Liver (tissue), 8 donors: ENCODE measurements at regions not wholly inside any gene's neighbourhood (a gene's known extent, or its start where the extent isn't known, plus 50 kb on each side); places are given as distances from the start of the nearest gene placed in this dataset.

Experiments
- DNase-seq: peaks from one replicate; pipeline ENCODE4 v3.0.0-alpha.2; 2017; ENCODE audit warnings: low spot score
- H3K27ac ChIP-seq, 2 donors: one replicate each; pipeline ENCODE4 v1.7.0; 2013; ENCODE audit warnings: inconsistent platforms in 2 of 2, low read length in 2 of 2, control low read depth in 1 of 2, low read depth in 1 of 2, mild to moderate bottlenecking in 1 of 2
- H3K27me3 ChIP-seq, 4 donors: one replicate each; pipeline versions ENCODE4 v1.6.1 to v1.7.0; 2013; ENCODE audit warnings: low read length in 3 of 4, inconsistent platforms in 1 of 4, mild to moderate bottlenecking in 1 of 4, moderate library complexity in 1 of 4; ENCODE audit not compliant: control insufficient read depth in 4 of 4, insufficient read depth in 4 of 4
- H3K36me3 ChIP-seq, 4 donors: one replicate each; pipeline versions ENCODE4 v1.6.1 to v1.7.0; 2013; ENCODE audit warnings: low read length in 3 of 4, mild to moderate bottlenecking in 3 of 4, low read depth in 1 of 4, moderate library complexity in 1 of 4; ENCODE audit not compliant: control insufficient read depth in 4 of 4, insufficient read depth in 3 of 4
- H3K4me1 ChIP-seq, 4 donors: one replicate each; pipeline versions ENCODE4 v1.6.1 to v1.7.0; 2013; ENCODE audit warnings: low read length in 3 of 4, mild to moderate bottlenecking in 3 of 4, moderate library complexity in 1 of 4; ENCODE audit not compliant: control insufficient read depth in 4 of 4, insufficient read depth in 4 of 4
- H3K4me3 ChIP-seq, 3 donors: one replicate each; pipeline versions ENCODE4 v1.6.1 to v1.7.0; 2013; ENCODE audit warnings: low read length in 3 of 3, control low read depth in 1 of 3, low read depth in 1 of 3, mild to moderate bottlenecking in 1 of 3
- H3K9ac ChIP-seq, 2 donors: one replicate each; pipeline ENCODE4 v1.7.0; 2013; ENCODE audit warnings: low read length in 2 of 2, mild to moderate bottlenecking in 2 of 2, moderate library complexity in 2 of 2, control low read depth in 1 of 2, low read depth in 1 of 2
- H3K9me3 ChIP-seq, 4 donors: one replicate each; pipeline versions ENCODE4 v1.6.1 to v1.7.0; 2013; ENCODE audit warnings: low read length in 3 of 4; ENCODE audit not compliant: control insufficient read depth in 4 of 4
- CTCF ChIP-seq: fragments of 150-350 bp; IDR thresholded peaks from 2 replicates; pipeline ENCODE4 v1.5.1; 2017; ENCODE audit warnings: improper control_type of control experiment, low read depth, low read length; ENCODE audit not compliant: missing input control
- EGR1 ChIP-seq, 2 donors: IDR thresholded peaks; 2 replicates each; pipeline ENCODE4 v1.6.1; 2016 to 2018; ENCODE audit warnings: antibody characterized with exemption in 2 of 2, low read depth in 2 of 2
- FOXA1 ChIP-seq: IDR thresholded peaks from 2 replicates; pipeline ENCODE4 v1.6.1; 2016; ENCODE audit warnings: antibody characterized with exemption
- FOXA2 ChIP-seq: IDR thresholded peaks from 2 replicates; pipeline ENCODE4 v1.6.1; 2016; ENCODE audit warnings: antibody characterized with exemption
- GABPA ChIP-seq, 2 donors: IDR thresholded peaks in 1 of 2; conservative IDR thresholded peaks in 1 of 2; 2 replicates each; pipeline ENCODE4 v1.6.1; 2016; ENCODE audit warnings: antibody characterized with exemption in 2 of 2, mild to moderate bottlenecking in 1 of 2, moderate library complexity in 1 of 2
- HNF4A ChIP-seq, 2 donors: conservative IDR thresholded peaks; 2 replicates each; pipeline ENCODE4 v1.6.1; 2016; ENCODE audit warnings: antibody characterized with exemption in 2 of 2, mild to moderate bottlenecking in 2 of 2
- HNF4G ChIP-seq: IDR thresholded peaks from 2 replicates; pipeline ENCODE4 v1.6.1; 2016; ENCODE audit warnings: antibody characterized with exemption
- JUND ChIP-seq, 2 donors: IDR thresholded peaks; 2 replicates each; pipeline ENCODE4 v1.6.1; 2016; ENCODE audit warnings: antibody characterized with exemption in 2 of 2
- MAX ChIP-seq: IDR thresholded peaks from 2 replicates; pipeline ENCODE4 v1.6.1; 2016; ENCODE audit warnings: antibody characterized with exemption
- NR2F2 ChIP-seq: IDR thresholded peaks from 2 replicates; pipeline ENCODE4 v1.6.1; 2016; ENCODE audit warnings: antibody characterized with exemption
- RAD21 ChIP-seq, 2 donors: IDR thresholded peaks; 2 replicates each; pipeline ENCODE4 v1.6.1; 2016; ENCODE audit warnings: antibody characterized with exemption in 2 of 2, mild to moderate bottlenecking in 2 of 2
- RXRA ChIP-seq, 2 donors: IDR thresholded peaks; 2 replicates each; pipeline ENCODE4 v1.6.1; 2017 to 2018; ENCODE audit warnings: antibody characterized with exemption in 2 of 2, mild to moderate bottlenecking in 1 of 2
- SP1 ChIP-seq: IDR thresholded peaks from 2 replicates; pipeline ENCODE4 v1.6.1; 2018; ENCODE audit warnings: antibody characterized with exemption, mild to moderate bottlenecking
- TAF1 ChIP-seq: conservative IDR thresholded peaks from 2 replicates; pipeline ENCODE4 v1.6.1; 2016; ENCODE audit warnings: antibody characterized with exemption, mild to moderate bottlenecking
- YY1 ChIP-seq: IDR thresholded peaks from 2 replicates; pipeline ENCODE4 v1.6.1; 2016; ENCODE audit warnings: antibody characterized with exemption, mild to moderate bottlenecking
- ZBTB33 ChIP-seq: IDR thresholded peaks from 2 replicates; pipeline ENCODE4 v1.6.1; 2016; ENCODE audit warnings: antibody characterized with exemption
- WGBS: extraction: QIAGEN DNeasy Blood & Tissue Kit; methylation state at CpG from one replicate; pipeline ENCODE4 v1.1.7; 2013; 5-methylcytosine and 5-hydroxymethylcytosine counted together
- TF ChIP-seq, protein P1 (sequence below): IDR thresholded peaks from 2 replicates; pipeline ENCODE4 v1.6.1; 2016; ENCODE audit warnings: antibody characterized with exemption, mild to moderate bottlenecking
- TF ChIP-seq, protein P2 (sequence below): IDR thresholded peaks from 2 replicates; pipeline ENCODE4 v1.6.1; 2016; ENCODE audit warnings: antibody characterized with exemption
- donor health status: healthy.
- donor health status: healthy.
- donor health status: healthy.
- donor health status: healthy.
- donor health status: healthy.

DNA sequence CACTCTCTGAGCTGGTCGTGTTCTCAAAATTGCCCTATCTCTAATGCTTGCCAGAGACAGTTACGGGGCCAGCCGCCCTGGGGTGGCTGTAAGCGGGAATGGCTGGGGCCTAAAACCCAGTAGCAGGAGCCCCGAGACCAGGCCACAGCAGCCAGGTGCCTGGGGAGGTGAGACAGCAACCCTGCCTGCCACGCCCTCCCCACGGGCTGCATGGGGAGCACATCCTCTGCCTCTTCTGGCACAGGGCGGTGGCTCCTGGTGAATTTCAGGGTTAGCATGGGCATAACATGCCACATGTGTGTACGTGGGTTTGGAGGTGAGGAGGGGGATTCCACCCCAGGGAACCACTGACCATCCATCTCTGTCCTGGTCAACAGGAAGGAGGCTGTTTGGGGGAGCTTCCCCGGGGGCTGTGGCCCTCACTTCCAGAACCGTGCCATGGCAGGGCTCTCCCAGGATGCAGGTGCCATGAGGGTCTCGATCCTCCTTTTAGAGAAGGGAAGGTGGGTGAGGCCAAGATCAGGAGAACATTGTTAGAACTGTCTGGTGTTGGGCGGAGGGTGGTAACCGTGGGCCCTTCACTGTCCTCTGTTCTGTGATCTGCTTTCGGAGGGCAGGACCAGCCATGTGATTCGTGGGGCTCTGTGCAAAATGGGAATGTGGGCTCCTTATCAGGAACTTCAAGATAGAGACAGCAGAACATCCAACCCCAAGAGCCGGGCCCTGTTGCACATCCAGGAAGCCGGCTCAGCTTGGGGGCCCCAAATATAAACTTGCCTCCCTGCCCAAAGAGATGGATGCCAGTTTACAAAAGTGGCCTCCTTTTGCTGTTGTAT is 312.2 kb upstream of the DIO3 start:
- no peak for DNase-seq
- 87% methylated on average over 18 of the region's 18 CpGs for WGBS
- no peaks in the 10 kb centered on the region for H3K27me3 ChIP-seq

More for the DNA sequence above, 312.2 kb upstream of the DIO3 start:
- no peak overlapping the region for H3K27ac ChIP-seq
- no peak overlapping the region for H3K9ac ChIP-seq
- no peak overlapping the region for H3K4me3 ChIP-seq
- TF ChIP-seq RXRA (IDR thresholded peaks at IDR 0.05) (no peak), NR2F2 (no peak), EGR1 (IDR thresholded peaks at IDR 0.05; ENCODE audit: low read depth in 2 of 2) (no peak), MAX (no peak), HNF4A (conservative IDR thresholded peaks at IDR 0.05) (no peak), RAD21 (IDR thresholded peaks at IDR 0.05) (no peak), ZBTB33 (no peak), FOXA1 (no peak), TAF1 (no peak), FOXA2 (no peak), SP1 (no peak), GABPA (IDR thresholded peaks at IDR 0.05 in 1 of 2, conservative IDR thresholded peaks at IDR 0.05 in 1 of 2) (no peak), JUND (IDR thresholded peaks at IDR 0.05) (no peak), YY1 (no peak), CTCF (no peak), HNF4G (no peak)
- TF ChIP-seq, protein P1, sequence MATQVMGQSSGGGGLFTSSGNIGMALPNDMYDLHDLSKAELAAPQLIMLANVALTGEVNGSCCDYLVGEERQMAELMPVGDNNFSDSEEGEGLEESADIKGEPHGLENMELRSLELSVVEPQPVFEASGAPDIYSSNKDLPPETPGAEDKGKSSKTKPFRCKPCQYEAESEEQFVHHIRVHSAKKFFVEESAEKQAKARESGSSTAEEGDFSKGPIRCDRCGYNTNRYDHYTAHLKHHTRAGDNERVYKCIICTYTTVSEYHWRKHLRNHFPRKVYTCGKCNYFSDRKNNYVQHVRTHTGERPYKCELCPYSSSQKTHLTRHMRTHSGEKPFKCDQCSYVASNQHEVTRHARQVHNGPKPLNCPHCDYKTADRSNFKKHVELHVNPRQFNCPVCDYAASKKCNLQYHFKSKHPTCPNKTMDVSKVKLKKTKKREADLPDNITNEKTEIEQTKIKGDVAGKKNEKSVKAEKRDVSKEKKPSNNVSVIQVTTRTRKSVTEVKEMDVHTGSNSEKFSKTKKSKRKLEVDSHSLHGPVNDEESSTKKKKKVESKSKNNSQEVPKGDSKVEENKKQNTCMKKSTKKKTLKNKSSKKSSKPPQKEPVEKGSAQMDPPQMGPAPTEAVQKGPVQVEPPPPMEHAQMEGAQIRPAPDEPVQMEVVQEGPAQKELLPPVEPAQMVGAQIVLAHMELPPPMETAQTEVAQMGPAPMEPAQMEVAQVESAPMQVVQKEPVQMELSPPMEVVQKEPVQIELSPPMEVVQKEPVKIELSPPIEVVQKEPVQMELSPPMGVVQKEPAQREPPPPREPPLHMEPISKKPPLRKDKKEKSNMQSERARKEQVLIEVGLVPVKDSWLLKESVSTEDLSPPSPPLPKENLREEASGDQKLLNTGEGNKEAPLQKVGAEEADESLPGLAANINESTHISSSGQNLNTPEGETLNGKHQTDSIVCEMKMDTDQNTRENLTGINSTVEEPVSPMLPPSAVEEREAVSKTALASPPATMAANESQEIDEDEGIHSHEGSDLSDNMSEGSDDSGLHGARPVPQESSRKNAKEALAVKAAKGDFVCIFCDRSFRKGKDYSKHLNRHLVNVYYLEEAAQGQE: no peak
- TF ChIP-seq, protein P2, sequence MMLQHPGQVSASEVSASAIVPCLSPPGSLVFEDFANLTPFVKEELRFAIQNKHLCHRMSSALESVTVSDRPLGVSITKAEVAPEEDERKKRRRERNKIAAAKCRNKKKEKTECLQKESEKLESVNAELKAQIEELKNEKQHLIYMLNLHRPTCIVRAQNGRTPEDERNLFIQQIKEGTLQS: no peak
- no peaks in the 10 kb centered on the region for H3K9me3 ChIP-seq
- no peaks in the 10 kb centered on the region for H3K4me1 ChIP-seq
- no peaks in the 10 kb centered on the region for H3K36me3 ChIP-seq
